ENCODE measurements at regions not wholly inside any gene's neighbourhood (a gene's known extent, or its start where the extent isn't known, plus 50 kb on each side); places are given as distances from the start of the nearest gene placed in this dataset.

DNA sequence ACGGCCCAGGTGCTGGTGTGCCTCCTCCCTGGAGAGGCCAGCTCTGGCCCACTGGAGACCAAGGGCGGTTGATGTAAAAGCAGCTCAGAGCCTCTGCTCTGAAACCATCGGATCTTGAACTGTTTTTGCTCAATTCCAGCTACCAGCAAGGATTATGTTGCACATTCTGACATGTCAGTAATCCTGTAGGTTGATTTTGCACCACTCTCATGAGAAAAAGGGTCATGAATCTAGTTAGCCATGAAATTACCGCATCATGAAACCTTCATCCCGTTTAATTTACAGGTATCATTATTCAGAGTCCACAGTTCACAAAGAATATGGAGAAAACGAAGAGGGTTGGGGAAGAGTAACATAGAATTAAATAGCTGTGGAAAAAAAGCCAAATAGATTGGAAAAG lies 120.4 kb upstream of the NSMCE3 start:
- TF ChIP-seq, protein P1, sequence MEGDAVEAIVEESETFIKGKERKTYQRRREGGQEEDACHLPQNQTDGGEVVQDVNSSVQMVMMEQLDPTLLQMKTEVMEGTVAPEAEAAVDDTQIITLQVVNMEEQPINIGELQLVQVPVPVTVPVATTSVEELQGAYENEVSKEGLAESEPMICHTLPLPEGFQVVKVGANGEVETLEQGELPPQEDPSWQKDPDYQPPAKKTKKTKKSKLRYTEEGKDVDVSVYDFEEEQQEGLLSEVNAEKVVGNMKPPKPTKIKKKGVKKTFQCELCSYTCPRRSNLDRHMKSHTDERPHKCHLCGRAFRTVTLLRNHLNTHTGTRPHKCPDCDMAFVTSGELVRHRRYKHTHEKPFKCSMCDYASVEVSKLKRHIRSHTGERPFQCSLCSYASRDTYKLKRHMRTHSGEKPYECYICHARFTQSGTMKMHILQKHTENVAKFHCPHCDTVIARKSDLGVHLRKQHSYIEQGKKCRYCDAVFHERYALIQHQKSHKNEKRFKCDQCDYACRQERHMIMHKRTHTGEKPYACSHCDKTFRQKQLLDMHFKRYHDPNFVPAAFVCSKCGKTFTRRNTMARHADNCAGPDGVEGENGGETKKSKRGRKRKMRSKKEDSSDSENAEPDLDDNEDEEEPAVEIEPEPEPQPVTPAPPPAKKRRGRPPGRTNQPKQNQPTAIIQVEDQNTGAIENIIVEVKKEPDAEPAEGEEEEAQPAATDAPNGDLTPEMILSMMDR (IDR thresholded peaks at IDR 0.05): no peak
- TF ChIP-seq POLR2A (IDR thresholded peaks at IDR 0.05; ENCODE audit: low read depth) (no peak), POLR2AphosphoS5 (IDR thresholded peaks at IDR 0.05) (no peak), EP300 (IDR thresholded peaks at IDR 0.05) (no peak)
